Esophagus muscularis mucosa (tissue), 3 donors: ENCODE measurements at regions not wholly inside any gene's neighbourhood (a gene's known extent, or its start where the extent isn't known, plus 50 kb on each side); places are given as distances from the start of the nearest gene placed in this dataset.

ENCODE experiments used
- CTCF ChIP-seq, 3 experiments: fragments of 200-600 bp in 2 of 3; fragments of 450-650 bp in 1 of 3; sonication (generic) in 2 of 3; IDR thresholded peaks; one replicate each; pipeline ENCODE4 v1.5.1; 2017 to 2019; ENCODE audit warnings: antibody characterized with exemption in 3 of 3, mild to moderate bottlenecking in 2 of 3, moderate library complexity in 1 of 3
- POLR2A ChIP-seq: fragments of 450-650 bp; IDR thresholded peaks from one replicate; pipeline ENCODE4 v1.6.1; 2017; ENCODE audit warnings: antibody characterized with exemption, moderate library complexity, mild to moderate bottlenecking, low read depth

GRCh38 chr1:177802304-177802703 is 167.6 kb downstream of the SEC16B start:
- TF ChIP-seq CTCF (IDR thresholded peaks at IDR 0.05) (no peak), POLR2A (no peak)
